Heart left ventricle (tissue), 16 donors: ENCODE measurements at regions not wholly inside any gene's neighbourhood (a gene's known extent, or its start where the extent isn't known, plus 50 kb on each side); places are given as distances from the start of the nearest gene placed in this dataset.

Experiments
- ATAC-seq, 4 donors: fragments of 200-7000 bp; cut with Tn5 transposase; one replicate each; pipeline ENCODE4 v1.9.1; 2020 to 2022; ENCODE audit warnings: moderate library complexity in 4 of 4, mild to moderate bottlenecking in 3 of 4, moderate number of reproducible peaks in 1 of 4
- DNase-seq, 5 donors: peaks; one replicate each; pipeline ENCODE4 v3.0.0-alpha.2; 2020
- H3K27ac ChIP-seq, 12 donors: fragments of 200-600 bp; sonication (generic) in 4 of 12; one replicate each; pipeline versions ENCODE4 v1.5.0 to v1.8.0; 2016 to 2022; ENCODE audit warnings: mild to moderate bottlenecking in 2 of 12
- H3K27me3 ChIP-seq, 9 donors: fragments of 200-600 bp; sonication (generic) in 2 of 9; one replicate each; pipeline versions ENCODE4 v1.5.1 to v1.8.0; 2016 to 2022; ENCODE audit warnings: mild to moderate bottlenecking in 3 of 9
- H3K36me3 ChIP-seq, 9 donors: fragments of 200-600 bp; sonication (generic) in 2 of 9; one replicate each; pipeline versions ENCODE4 v1.5.0 to v1.8.0; 2018 to 2022; ENCODE audit warnings: mild to moderate bottlenecking in 2 of 9
- H3K4me1 ChIP-seq, 12 donors: fragments of 200-600 bp; sonication (generic) in 4 of 12; one replicate each; pipeline versions ENCODE4 v1.5.0 to v1.8.0; 2016 to 2022; ENCODE audit warnings: mild to moderate bottlenecking in 3 of 12
- H3K4me3 ChIP-seq, 12 donors: fragments of 200-600 bp; sonication (generic) in 4 of 12; one replicate each; pipeline versions ENCODE4 v1.5.0 to v1.8.0; 2017 to 2022; ENCODE audit warnings: mild to moderate bottlenecking in 9 of 12, moderate library complexity in 4 of 12
- H3K9me3 ChIP-seq, 12 donors: fragments of 200-600 bp; sonication (generic) in 4 of 12; one replicate each; pipeline versions ENCODE4 v1.5.0 to v1.8.0; 2016 to 2022; ENCODE audit warnings: mild to moderate bottlenecking in 1 of 12
- POLR2A ChIP-seq, 2 donors: fragments of 450-650 bp; IDR thresholded peaks; one replicate each; pipeline ENCODE4 v1.6.1; 2017; ENCODE audit warnings: antibody characterized with exemption in 2 of 2, mild to moderate bottlenecking in 2 of 2, moderate library complexity in 2 of 2
- WGBS, 4 donors: extraction: QIAGEN DNeasy Blood & Tissue Kit in 2 of 4; methylation state at CpG; one replicate each; pipeline versions ENCODE4 v1.1.5 to v1.1.7; 2013 to 2018; 5-methylcytosine and 5-hydroxymethylcytosine counted together
- intact Hi-C, 10 donors: fragments of 100-400 bp; cut with DNase I; formaldehyde crosslinking; loops; one replicate each; pipeline versions ENCODE4 v1.11.1 to v1.14.2; 2022
- TF ChIP-seq, protein P1 (sequence below), 12 donors: fragments of 200-600 bp; sonication (generic) in 4 of 12; IDR thresholded peaks; one replicate each; pipeline versions ENCODE4 v1.5.0 to v1.8.0; 2018 to 2022; ENCODE audit warnings: antibody characterized with exemption in 12 of 12, mild to moderate bottlenecking in 5 of 12
- donor health status: ischemic (EF 13 %, LVEDD 7.1; RV severe dilation, severe dysfunction).
- donor health status: healthy with polysubstance abuse.
- donor health status: DM: no; HTN: yes; CAD: no.
- donor health status: DM: no; HTN: no; CAD: no.
- donor health status: ischemic (EF 25% LVEDD 6.9; RV normal size, moderate dysfunction).
- donor health status: ischemic (EF 25% LVEDD 5.7; RV mildly dilated, moderate dysfunction).
- donor health status: healthy.
- donor health status: DM: yes; HTN: yes; CAD: no.
- donor health status: ischemic (EF 35%, LVEDD 5.7; RV mildly dilated, moderate dysfunction).
- donor health status: nonischemic (EF 11% LVEDD 7.7; RV severe dilation, severe dysfunction).
- donor health status: DM: yes; HTN: yes; CAD: no.
- donor health status: PGD.
- donor health status: ischemic (EF 29% LVEDD 5.4; RV normal size, mild dysfunction).
- donor health status: nonischemic (EF 23%, LVEDD 6.1; RV moderate dilation, normal function).

DNA sequence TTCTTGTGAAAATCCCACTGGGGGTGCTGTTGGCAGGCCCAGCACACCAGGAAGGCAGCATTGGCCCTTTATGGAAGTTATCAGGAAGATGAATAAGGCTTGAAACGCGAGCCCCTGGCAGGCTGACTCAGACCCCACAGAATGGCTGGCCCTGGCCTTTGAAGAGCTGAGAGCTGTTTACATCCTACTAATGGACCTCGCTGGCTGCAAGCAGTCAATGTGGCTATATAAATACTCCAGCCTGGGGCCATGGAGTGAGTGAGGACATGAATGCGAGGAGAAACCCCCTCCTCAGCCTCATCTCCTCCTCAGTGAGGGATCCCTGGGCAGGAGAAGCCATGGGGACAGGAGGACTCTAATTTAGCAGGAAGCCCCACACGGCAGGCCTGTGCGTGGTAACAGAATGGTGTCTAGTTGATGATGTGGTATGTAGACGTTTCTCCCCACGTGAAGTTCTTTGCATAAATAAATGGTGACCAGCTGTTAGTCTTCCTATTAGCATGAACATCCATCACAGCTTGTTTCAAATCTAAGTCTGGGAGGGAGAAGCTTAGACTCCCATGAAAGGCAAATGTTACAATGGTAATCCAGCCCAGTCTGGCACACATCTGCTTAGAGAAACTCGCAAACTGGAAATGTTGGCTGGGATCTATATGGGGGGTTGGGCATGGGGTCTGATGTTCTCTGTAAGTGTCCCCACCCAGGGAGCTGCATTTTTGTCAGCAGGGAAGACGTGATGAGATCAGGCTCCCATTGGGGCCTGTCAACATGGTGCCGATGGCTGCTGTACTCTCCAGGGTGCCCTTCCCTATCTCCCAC, 175.1 kb upstream of the PITX1 start:
- peaks cover 0 to 11% (median 0%) of the 10 kb centered on the region in 12 donors for H3K4me1 ChIP-seq
- intact Hi-C loops: loop anchor here in 1 of 10 donors (10.0 kb wide), 1 partner anchor 126 kb away; no protein-coding TSS in a partner anchor
- DNase-seq: no peak
- peak overlapping the region in 1 of 12 donors; percentile 25 for H3K27ac ChIP-seq
- H3K4me3 ChIP-seq: no peak overlapping the region
- ATAC-seq: no peak
- H3K27me3 ChIP-seq: no peaks in the 10 kb centered on the region
- TF ChIP-seq, protein P1, sequence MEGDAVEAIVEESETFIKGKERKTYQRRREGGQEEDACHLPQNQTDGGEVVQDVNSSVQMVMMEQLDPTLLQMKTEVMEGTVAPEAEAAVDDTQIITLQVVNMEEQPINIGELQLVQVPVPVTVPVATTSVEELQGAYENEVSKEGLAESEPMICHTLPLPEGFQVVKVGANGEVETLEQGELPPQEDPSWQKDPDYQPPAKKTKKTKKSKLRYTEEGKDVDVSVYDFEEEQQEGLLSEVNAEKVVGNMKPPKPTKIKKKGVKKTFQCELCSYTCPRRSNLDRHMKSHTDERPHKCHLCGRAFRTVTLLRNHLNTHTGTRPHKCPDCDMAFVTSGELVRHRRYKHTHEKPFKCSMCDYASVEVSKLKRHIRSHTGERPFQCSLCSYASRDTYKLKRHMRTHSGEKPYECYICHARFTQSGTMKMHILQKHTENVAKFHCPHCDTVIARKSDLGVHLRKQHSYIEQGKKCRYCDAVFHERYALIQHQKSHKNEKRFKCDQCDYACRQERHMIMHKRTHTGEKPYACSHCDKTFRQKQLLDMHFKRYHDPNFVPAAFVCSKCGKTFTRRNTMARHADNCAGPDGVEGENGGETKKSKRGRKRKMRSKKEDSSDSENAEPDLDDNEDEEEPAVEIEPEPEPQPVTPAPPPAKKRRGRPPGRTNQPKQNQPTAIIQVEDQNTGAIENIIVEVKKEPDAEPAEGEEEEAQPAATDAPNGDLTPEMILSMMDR (IDR thresholded peaks at IDR 0.05): no peak
- no peak for TF ChIP-seq POLR2A (IDR thresholded peaks at IDR 0.05)
- H3K36me3 ChIP-seq: no peaks in the 10 kb centered on the region
- H3K9me3 ChIP-seq: peaks cover 0 to 1% (median 0%) of the 10 kb centered on the region in 12 donors
- 69 to 74% (median 72%) methylated on average over 10 to 11 of the region's 11 CpGs for WGBS, 4 donors

DNA sequence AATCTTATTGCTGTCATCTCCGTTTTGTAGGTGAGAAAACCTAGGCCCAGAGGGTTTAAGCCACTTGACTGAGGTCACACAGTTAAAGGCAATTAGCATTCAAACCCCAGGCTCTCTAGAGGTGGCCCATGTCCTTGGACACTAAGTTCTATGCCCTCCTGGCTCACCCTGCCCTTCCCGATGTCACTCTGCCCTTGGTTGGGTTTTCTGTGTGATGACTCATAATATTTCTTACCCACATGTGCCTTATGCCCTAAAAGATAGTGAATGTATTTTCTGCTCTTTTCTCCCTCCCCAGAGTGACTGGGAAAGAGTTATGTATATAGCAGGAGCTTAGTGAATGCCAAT, 174.5 kb upstream of the PITX1 start:
- Histone ChIP-seq H3K4me3 (no peak overlapping the region), H3K9me3 (peaks cover 0 to 7% (median 1%) of the 10 kb centered on the region in 12 donors), H3K36me3 (no peaks in the 10 kb centered on the region), H3K27ac (peak overlapping the region in 1 of 12 donors; percentile 25), H3K27me3 (no peaks in the 10 kb centered on the region), H3K4me1 (peaks cover 0 to 11% (median 0%) of the 10 kb centered on the region in 12 donors)
- TF ChIP-seq, protein P1 (IDR thresholded peaks at IDR 0.05): no peak
- TF ChIP-seq POLR2A (IDR thresholded peaks at IDR 0.05): no peak
- ATAC-seq (peak in 1 of 4 donors; percentile 45), DNase-seq (no peak)
- intact Hi-C loops: loop anchor here in 1 of 10 donors (10.0 kb wide), 1 partner anchor 126 kb away; no protein-coding TSS in a partner anchor
- WGBS, 4 donors: 73 to 90% (median 82%) methylated on average over 2 of the region's 2 CpGs

DNA sequence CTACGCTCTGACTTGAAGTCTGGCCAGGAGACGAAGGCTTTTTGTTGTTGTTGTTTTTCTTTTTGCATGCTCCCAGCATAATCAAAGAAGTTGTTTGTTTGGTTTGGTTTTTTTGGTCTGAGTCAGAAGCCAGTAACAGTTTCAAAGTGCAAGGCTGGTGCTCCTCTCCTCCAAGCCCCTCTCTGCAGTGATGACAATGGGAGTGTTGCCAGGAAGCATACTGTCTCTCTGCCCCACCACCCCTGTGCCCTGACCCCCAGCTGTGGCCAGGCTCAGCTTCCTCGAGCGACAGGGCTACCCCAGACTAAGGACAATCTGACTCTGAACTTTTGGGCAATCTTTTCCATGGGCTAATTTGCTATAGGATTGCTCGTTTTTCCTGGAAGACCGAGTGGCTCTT, 173.8 kb upstream of the PITX1 start:
- peaks cover 0 to under 1% (median 0%) of the 10 kb centered on the region in 9 donors for H3K27me3 ChIP-seq
- TF ChIP-seq POLR2A (IDR thresholded peaks at IDR 0.05): no peak
- TF ChIP-seq, protein P1 (IDR thresholded peaks at IDR 0.05): no peak
- H3K4me1 ChIP-seq: peaks cover 0 to 11% (median 0%) of the 10 kb centered on the region in 12 donors
- peaks cover 0 to 14% (median 5%) of the 10 kb centered on the region in 12 donors for H3K9me3 ChIP-seq
- H3K4me3 ChIP-seq: no peak overlapping the region
- no peak for DNase-seq
- WGBS, 4 donors: 45 to 71% (median 66%) methylated on average over 6 of the region's 6 CpGs
- ATAC-seq: no peak
- no peaks in the 10 kb centered on the region for H3K36me3 ChIP-seq
- intact Hi-C loops: loop anchor here in 1 of 10 donors (10.0 kb wide), 1 partner anchor 127 kb away; no protein-coding TSS in a partner anchor
- no peak overlapping the region for H3K27ac ChIP-seq

DNA sequence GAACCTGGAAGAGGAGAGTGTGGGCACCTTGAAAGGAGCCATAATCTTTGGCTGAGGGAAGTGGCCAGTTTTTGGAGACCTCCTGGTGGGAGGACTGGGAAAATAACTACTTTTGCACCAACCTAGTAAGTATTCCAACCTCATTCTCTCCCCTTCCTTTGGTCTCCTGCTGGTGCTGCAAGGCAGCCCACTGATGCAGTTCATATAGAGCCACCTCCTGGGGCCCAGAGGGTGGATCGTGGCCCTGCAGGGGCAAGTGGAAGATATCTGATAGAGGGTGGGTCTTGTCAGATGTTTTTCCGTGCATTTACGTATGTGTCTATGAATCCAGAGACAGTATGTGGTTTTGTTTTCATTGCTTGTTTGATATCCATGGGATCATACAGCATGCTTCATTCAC, 172.8 kb upstream of the PITX1 start:
- Histone ChIP-seq H3K27me3 (peaks cover 0 to 11% (median 0%) of the 10 kb centered on the region in 9 donors), H3K27ac (no peak overlapping the region), H3K4me1 (peaks cover 0 to 11% (median 0%) of the 10 kb centered on the region in 12 donors), H3K4me3 (no peak overlapping the region), H3K36me3 (no peaks in the 10 kb centered on the region), H3K9me3 (peaks cover 0 to 24% (median 10%) of the 10 kb centered on the region in 12 donors)
- TF ChIP-seq, protein P1 (IDR thresholded peaks at IDR 0.05): no peak
- no peak for TF ChIP-seq POLR2A (IDR thresholded peaks at IDR 0.05)
- ATAC-seq (no peak), DNase-seq (no peak)
- WGBS, 4 donors: 86 to 93% (median 87%) methylated on average over 3 of the region's 3 CpGs
- intact Hi-C loops: loop anchor here in 1 of 10 donors (10.0 kb wide), 1 partner anchor 128 kb away; no protein-coding TSS in a partner anchor
